Calu3 (cell line): ENCODE measurements at regions not wholly inside any gene's neighbourhood (a gene's known extent, or its start where the extent isn't known, plus 50 kb on each side); places are given as distances from the start of the nearest gene placed in this dataset.

Experiments
- BruUV-seq: library from RNA; stranded (reverse); fragments of 400-500 nt; replicated peaks from 2 replicates; lab custom pipeline; 2021; lab: Mats Ljungman, UMichigan
- CTCF ChIA-PET: fragments of 300-600 bp; sonication (Branson Sonifier 250); formaldehyde crosslinking; loops from one replicate; lab custom pipeline; 2022; ENCODE audit warnings: antibody characterized with exemption; lab: Charles Lee
- DNase-seq: peaks from one replicate; pipeline ENCODE4 v3.0.0; 2022
- H3K27ac Mint-ChIP-seq: one replicate; pipeline ENCODE4 v1.8.0; 2022; ENCODE audit warnings: mixed read lengths; ENCODE audit not compliant: unreplicated experiment
- H3K27me3 Mint-ChIP-seq: one replicate; pipeline ENCODE4 v1.8.0; 2022; ENCODE audit warnings: mixed read lengths; ENCODE audit not compliant: unreplicated experiment
- H3K36me3 Mint-ChIP-seq: one replicate; pipeline ENCODE4 v1.8.0; 2022; ENCODE audit warnings: mild to moderate bottlenecking, moderate library complexity, mixed read lengths; ENCODE audit not compliant: insufficient read depth, unreplicated experiment
- H3K4me1 Mint-ChIP-seq: one replicate; pipeline ENCODE4 v1.8.0; 2022; ENCODE audit warnings: mild to moderate bottlenecking, low read depth, mixed read lengths; ENCODE audit not compliant: unreplicated experiment
- H3K4me3 Mint-ChIP-seq: one replicate; pipeline ENCODE4 v1.8.0; 2022; ENCODE audit warnings: mild to moderate bottlenecking, low read depth, moderate library complexity, mixed read lengths; ENCODE audit not compliant: unreplicated experiment
- H3K9me3 Mint-ChIP-seq: one replicate; pipeline ENCODE4 v1.8.0; 2022; ENCODE audit warnings: low read depth, mixed read lengths; ENCODE audit not compliant: unreplicated experiment
- intact Hi-C: fragments of 100-400 bp; cut with micrococcal nuclease; formaldehyde crosslinking; loops from one replicate; pipeline ENCODE4 v1.10.0; 2022; ENCODE audit not compliant: unreplicated experiment
- TF ChIP-seq, protein P1 (sequence below): fragments of 200-600 bp; IDR thresholded peaks from one replicate; pipeline ENCODE4 v1.8.0; 2022; ENCODE audit warnings: antibody characterized with exemption; ENCODE audit not compliant: unreplicated experiment

DNA sequence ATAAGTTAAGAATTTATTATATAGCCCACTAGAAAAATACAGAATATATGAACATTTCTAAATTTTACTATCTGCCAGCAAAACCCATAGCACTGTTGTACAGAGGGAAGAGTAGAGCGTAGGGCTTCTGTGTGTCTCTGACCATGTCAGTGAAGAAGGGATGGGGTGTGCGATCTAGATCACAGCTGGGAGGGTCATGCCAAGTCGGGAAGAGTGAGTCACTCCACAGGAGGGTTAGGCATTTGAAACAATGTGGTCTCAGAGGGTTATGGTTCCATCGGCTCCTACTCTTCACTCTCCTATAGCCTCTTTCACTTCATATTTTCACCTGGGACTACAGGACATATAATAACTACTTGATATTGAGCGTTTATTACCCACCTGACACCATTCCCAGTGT is 185.1 kb upstream of the DDHD1 start:
- TF ChIP-seq, protein P1, sequence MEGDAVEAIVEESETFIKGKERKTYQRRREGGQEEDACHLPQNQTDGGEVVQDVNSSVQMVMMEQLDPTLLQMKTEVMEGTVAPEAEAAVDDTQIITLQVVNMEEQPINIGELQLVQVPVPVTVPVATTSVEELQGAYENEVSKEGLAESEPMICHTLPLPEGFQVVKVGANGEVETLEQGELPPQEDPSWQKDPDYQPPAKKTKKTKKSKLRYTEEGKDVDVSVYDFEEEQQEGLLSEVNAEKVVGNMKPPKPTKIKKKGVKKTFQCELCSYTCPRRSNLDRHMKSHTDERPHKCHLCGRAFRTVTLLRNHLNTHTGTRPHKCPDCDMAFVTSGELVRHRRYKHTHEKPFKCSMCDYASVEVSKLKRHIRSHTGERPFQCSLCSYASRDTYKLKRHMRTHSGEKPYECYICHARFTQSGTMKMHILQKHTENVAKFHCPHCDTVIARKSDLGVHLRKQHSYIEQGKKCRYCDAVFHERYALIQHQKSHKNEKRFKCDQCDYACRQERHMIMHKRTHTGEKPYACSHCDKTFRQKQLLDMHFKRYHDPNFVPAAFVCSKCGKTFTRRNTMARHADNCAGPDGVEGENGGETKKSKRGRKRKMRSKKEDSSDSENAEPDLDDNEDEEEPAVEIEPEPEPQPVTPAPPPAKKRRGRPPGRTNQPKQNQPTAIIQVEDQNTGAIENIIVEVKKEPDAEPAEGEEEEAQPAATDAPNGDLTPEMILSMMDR, result no peak
- intact Hi-C loops, result no loop called here
- no peak for DNase-seq
- CTCF ChIA-PET, result interaction anchor here (0.6 kb wide), 1 partner anchor 181 kb away, joined by 3 read pairs; no protein-coding TSS in a partner anchor
- Mint-ChIP-seq H3K4me1 (no peaks in the 10 kb centered on the region), H3K27me3 (peaks cover 12% of the 10 kb centered on the region), H3K36me3 (no peaks in the 10 kb centered on the region), H3K9me3 (no peaks in the 10 kb centered on the region), H3K27ac (no peak overlapping the region), H3K4me3 (no peak overlapping the region)
- no TSS peak for BruUV-seq

DNA sequence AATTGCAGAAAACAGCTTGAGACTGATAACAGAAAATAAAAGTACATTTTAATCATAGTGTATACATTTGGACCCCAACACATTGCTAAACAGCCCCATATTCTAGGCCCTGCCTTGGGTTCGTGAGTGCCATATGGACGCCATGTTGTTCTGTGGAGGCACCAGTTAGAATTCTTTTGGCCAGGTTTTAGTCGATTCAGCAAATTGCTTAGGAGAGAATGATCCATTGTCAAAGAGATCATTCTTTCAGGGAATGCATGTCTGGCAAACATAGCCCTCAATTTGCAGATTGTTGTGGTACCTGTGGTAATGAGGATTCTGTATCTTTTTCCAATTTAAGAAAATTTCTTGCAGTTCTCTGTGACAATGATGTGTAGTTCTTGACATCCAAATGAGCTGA is 183.6 kb upstream of the DDHD1 start:
- H3K4me3 Mint-ChIP-seq, result no peak overlapping the region
- no peaks in the 10 kb centered on the region for H3K9me3 Mint-ChIP-seq
- CTCF ChIA-PET, result no interaction called here
- TF ChIP-seq, protein P1, result no peak
- no TSS peak for BruUV-seq
- intact Hi-C loops, result no loop called here
- H3K27ac Mint-ChIP-seq, result no peak overlapping the region
- H3K4me1 Mint-ChIP-seq, result no peaks in the 10 kb centered on the region
- DNase-seq, result no peak
- peaks cover 12% of the 10 kb centered on the region for H3K27me3 Mint-ChIP-seq
- no peaks in the 10 kb centered on the region for H3K36me3 Mint-ChIP-seq

DNA sequence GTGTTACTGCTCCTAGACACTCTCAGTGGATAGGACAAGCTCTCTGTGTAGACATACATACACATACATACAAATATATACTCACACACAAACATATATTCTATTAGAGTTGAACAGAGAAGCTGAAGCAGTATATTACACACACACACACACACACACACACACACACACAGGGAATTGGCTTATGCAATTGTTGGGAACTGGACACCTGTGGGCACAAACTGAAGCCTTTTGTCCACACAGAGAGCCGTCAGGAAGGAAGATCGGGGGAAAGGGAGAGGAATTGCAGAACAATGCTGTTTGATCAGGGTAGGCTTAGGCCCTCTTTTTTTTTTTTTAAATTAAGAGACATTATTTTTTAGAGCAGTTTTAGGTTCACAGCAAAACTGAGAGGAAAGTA is 180.7 kb upstream of the DDHD1 start:
- CTCF ChIA-PET, result no interaction called here
- no TSS peak for BruUV-seq
- H3K36me3 Mint-ChIP-seq, result no peaks in the 10 kb centered on the region

DNA sequence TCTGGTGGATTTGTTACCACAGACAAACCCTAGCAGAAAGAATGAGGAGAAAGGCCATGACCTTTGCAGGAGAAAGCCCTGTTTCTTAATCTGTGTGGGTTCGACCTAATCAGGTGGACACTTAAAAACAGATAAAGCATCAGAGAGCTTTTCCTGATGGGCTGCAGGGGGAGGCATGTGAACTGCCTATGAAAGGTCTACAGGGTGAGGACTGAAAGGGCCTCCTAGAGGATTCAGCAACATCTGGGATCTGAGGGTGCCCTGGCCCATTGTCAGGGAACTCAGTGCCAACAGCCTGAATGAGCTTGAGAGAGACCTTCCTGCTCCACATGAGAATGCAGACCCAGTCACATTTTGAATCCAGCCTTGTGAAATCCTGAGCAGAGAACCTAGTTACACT is 178.8 kb upstream of the DDHD1 start:
- no peak for DNase-seq
- no TSS peak for BruUV-seq
- Mint-ChIP-seq H3K27ac (no peak overlapping the region), H3K4me1 (no peaks in the 10 kb centered on the region), H3K36me3 (no peaks in the 10 kb centered on the region), H3K4me3 (no peak overlapping the region), H3K9me3 (no peaks in the 10 kb centered on the region), H3K27me3 (peaks cover 33% of the 10 kb centered on the region)
- intact Hi-C loops, result no loop called here
- CTCF ChIA-PET, result no interaction called here
- TF ChIP-seq, protein P1, result no peak

More for the DNA sequence above, 180.7 kb upstream of the DDHD1 start:
- TF ChIP-seq, protein P1, result no peak
- H3K4me1 Mint-ChIP-seq, result no peaks in the 10 kb centered on the region
- H3K4me3 Mint-ChIP-seq, result no peak overlapping the region
- H3K27me3 Mint-ChIP-seq, result peaks cover 14% of the 10 kb centered on the region
- no peak overlapping the region for H3K27ac Mint-ChIP-seq
- intact Hi-C loops, result no loop called here
- H3K9me3 Mint-ChIP-seq, result no peaks in the 10 kb centered on the region
- no peak for DNase-seq
